Choroid plexus epithelial cell (primary cell): ENCODE measurements at regions not wholly inside any gene's neighbourhood (a gene's known extent, or its start where the extent isn't known, plus 50 kb on each side); places are given as distances from the start of the nearest gene placed in this dataset.

Experiments
- DNase-seq: peaks from one replicate; pipeline ENCODE4 v3.0.0-alpha.2; 2010; ENCODE audit warnings: low read depth
- H3K4me3 ChIP-seq: 2 replicates; pipeline ENCODE4 v1.5.1; 2011; ENCODE audit warnings: low read depth, mild to moderate bottlenecking, control low read depth, low read length, moderate library complexity
- TF ChIP-seq, protein P1 (sequence below): conservative IDR thresholded peaks from 2 replicates; pipeline ENCODE4 v1.5.1; 2011; ENCODE audit warnings: low read depth, mild to moderate bottlenecking, control low read depth, inconsistent platforms, low read length, moderate library complexity

DNA sequence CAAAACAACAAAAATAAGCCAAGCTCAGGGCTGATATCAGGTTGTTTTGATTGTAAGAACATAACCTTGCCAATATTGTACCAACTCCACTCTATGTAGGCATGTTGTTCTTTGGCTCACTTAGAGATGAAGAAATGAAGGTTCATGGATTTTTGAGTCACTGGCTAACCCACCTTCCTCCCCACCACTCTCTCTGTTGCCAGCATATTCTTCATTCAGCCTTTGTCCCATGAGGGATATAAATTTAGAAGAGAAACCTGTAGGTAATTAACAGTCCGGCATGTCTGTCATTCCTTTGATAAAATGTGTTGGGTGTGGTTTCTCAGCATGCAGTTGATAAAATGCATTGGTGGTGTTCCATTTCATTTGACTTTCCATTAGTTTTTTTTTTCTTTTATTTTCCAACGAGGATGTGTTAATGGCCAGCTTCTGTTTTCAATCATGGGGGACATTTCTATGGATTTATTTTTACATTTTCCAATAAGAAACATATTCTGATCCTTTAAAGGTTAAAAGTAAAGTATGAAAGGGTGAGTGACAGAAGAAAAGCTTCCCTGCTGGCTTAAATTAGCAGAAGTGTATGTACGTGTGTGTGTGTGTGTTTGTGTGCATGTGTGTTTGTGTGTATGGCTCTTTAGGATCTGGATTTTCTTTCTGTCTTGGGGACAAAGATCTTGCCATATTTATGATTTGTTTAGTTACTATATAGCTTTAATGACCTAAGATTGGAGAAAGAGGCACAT lies 166.2 kb upstream of the KCNJ16 start:
- TF ChIP-seq, protein P1, sequence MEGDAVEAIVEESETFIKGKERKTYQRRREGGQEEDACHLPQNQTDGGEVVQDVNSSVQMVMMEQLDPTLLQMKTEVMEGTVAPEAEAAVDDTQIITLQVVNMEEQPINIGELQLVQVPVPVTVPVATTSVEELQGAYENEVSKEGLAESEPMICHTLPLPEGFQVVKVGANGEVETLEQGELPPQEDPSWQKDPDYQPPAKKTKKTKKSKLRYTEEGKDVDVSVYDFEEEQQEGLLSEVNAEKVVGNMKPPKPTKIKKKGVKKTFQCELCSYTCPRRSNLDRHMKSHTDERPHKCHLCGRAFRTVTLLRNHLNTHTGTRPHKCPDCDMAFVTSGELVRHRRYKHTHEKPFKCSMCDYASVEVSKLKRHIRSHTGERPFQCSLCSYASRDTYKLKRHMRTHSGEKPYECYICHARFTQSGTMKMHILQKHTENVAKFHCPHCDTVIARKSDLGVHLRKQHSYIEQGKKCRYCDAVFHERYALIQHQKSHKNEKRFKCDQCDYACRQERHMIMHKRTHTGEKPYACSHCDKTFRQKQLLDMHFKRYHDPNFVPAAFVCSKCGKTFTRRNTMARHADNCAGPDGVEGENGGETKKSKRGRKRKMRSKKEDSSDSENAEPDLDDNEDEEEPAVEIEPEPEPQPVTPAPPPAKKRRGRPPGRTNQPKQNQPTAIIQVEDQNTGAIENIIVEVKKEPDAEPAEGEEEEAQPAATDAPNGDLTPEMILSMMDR = no peak
- no peak for DNase-seq
- no peak overlapping the region for H3K4me3 ChIP-seq

DNA sequence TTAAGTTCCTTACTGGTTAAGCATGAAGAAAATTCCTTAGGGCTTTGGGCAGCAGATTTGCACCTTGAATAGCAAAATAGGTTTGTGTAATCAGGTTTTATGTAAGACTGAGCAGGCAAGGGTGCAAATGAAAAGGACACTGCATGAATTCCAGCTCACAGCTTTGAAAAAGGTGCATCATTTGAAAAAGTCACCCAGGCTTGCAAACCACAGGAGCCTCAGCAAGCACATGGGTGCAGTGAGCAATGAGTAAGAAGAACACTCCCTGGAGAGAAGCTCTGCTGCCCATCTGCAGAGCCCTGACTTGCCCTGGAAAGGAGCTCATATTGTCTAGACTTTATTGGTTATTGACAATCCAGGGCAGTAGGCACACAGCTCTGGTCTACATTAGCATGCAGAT lies 165.6 kb upstream of the KCNJ16 start:
- H3K4me3 ChIP-seq = no peak overlapping the region
- TF ChIP-seq, protein P1 = no peak
- peak; percentile 33 for DNase-seq

DNA sequence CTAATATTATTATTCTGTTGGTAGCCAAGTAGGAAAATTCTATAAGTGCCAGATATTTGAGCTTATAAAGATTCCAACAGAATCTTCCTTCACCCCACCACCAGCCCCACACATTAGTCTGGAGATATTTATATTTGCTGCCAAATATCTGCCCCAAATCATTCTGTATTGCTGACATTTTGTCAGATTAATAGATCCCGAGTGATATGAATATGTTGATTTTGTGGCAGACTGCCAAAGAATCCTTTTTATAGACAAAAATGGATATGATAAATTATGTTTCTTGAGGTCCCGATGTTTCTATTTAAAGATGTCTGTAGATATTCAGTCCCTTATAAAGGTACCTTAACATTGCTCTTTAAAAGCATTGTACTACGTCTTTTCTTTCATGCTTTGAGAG lies 162.2 kb upstream of the KCNJ16 start:
- H3K4me3 ChIP-seq = no peak overlapping the region
- no peak for DNase-seq
- TF ChIP-seq, protein P1 = no peak

DNA sequence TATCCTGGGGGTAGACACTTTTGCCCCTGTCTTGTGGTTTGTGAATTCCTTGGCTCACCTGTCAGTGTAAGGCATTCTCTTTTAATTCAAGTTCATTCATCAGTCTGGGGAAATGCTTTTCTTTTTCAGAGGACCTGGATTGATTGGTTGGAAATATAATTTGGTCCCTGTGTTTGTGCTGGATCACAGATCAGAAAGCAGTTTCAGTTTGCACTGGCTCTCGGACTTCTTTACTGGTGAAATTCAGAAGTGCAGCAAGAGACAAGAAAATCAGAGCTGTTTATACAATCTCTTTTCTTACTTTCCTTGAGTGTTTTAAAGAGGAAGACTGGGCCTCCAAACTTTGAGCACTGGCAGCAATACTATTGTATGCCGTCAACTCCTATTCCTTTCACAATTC lies 161.8 kb upstream of the KCNJ16 start:
- TF ChIP-seq, protein P1 = peak; percentile 16
- peak; percentile 31 for DNase-seq
- H3K4me3 ChIP-seq = no peak overlapping the region

DNA sequence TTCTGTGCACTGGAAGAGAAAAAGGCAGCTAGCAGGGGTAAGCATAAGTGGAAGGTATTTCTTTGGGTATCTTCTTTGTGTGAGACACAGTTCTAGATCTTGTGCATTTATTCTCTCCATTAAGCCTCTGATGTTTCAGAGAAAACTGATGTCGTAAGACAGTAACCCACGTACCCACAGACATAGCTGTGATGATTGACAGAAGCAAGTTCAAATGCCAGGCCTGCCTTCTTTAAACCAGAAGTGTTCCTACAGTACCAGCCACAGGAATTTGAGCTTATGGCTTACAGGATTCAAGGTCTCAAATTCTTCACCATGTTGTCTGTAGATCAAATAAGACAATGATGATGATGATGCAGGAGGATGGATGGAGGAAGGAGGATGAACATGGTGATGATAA lies 161.4 kb upstream of the KCNJ16 start:
- H3K4me3 ChIP-seq = no peak overlapping the region
- TF ChIP-seq, protein P1 = no peak
- peak; percentile 6 for DNase-seq

DNA sequence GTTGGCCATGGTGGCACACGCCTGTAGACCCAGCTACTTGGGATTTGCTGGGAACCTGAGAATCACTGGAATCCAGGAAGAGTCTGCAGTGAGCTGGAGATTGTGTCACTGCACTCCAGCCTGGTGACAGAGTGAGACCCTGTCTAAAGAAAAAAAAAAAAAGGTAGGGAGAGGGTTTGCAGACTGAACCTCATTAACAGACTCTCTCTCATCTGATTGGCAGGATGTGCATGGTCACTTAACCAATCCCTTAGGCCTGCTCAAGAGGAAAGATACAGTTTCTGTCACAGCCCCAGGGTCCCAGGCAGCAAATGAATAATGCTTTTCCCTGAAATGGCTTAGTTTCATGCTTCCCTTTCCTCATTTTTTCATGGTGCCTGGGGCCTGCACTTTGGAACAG lies 160.5 kb upstream of the KCNJ16 start:
- TF ChIP-seq, protein P1 = no peak
- H3K4me3 ChIP-seq = no peak overlapping the region
- no peak for DNase-seq

DNA sequence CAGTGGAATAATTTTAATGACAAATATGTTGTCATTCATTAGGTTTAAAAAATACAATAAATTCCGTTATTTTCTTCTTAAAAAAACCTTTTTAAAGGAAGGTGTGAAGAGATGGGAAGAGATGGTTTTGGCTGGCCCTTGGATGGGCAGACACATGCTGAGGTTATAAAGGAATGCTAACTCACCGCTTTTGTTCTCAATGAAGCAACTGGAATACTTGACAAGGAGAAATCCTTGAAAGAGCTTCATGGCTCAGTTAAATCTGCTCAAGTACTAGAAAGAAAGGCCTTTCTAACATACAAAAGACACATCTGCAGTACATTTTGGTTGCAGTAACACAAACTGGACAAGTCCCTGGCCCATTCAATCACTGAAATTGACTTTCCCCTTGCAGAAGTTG lies 158.3 kb upstream of the KCNJ16 start:
- no peak for DNase-seq
- TF ChIP-seq, protein P1 = no peak
- H3K4me3 ChIP-seq = no peak overlapping the region
